ENCODE measurements at regions not wholly inside any gene's neighbourhood (a gene's known extent, or its start where the extent isn't known, plus 50 kb on each side); places are given as distances from the start of the nearest gene placed in this dataset.
A peak's percentile ranks its signal among the peaks of the same experiment; 100 is the strongest.

- peak in 1 of 2 experiments; percentile 35 for DNase-seq (ENCODE audit: low spot score in 2 of 2, unreplicated experiment in 2 of 2)
- H3K9me3 Mint-ChIP-seq: no peaks in the 10 kb centered on the region
- peaks cover 16% of the 10 kb centered on the region for H3K27me3 Mint-ChIP-seq (ENCODE audit: low read depth)
- H3K4me1 Mint-ChIP-seq: peaks cover 13% of the 10 kb centered on the region
- TF ChIP-seq CTCF (IDR thresholded peaks at IDR 0.05; ENCODE audit: unreplicated experiment): no peak
- H3K27ac Mint-ChIP-seq: no peak overlapping the region
- H3K36me3 Mint-ChIP-seq: no peaks in the 10 kb centered on the region
- no peak overlapping the region for H3K4me3 Mint-ChIP-seq
These were observed 122.2 kb downstream of the ACTL8 start for GRCh38 chr1:17877316-17877715.

GRCh38 chr1:17877896-17878295 is 122.8 kb downstream of the ACTL8 start:
- Mint-ChIP-seq H3K4me3 (no peak overlapping the region), H3K36me3 (no peaks in the 10 kb centered on the region), H3K9me3 (no peaks in the 10 kb centered on the region), H3K27me3 (ENCODE audit: low read depth) (peaks cover 19% of the 10 kb centered on the region), H3K27ac (no peak overlapping the region), H3K4me1 (peaks cover 13% of the 10 kb centered on the region)
- peak in 1 of 2 experiments; percentile 6 for DNase-seq (ENCODE audit: low spot score in 2 of 2, unreplicated experiment in 2 of 2)
- no peak for TF ChIP-seq CTCF (IDR thresholded peaks at IDR 0.05; ENCODE audit: unreplicated experiment)

GRCh38 chr1:17878837-17879236 is 123.7 kb downstream of the ACTL8 start:
- DNase-seq (ENCODE audit: low spot score in 2 of 2, unreplicated experiment in 2 of 2): peak in 1 of 2 experiments; percentile 6

GRCh38 chr1:17880449-17880848 is 125.3 kb downstream of the ACTL8 start:
- Mint-ChIP-seq H3K4me1 (no peaks in the 10 kb centered on the region), H3K9me3 (no peaks in the 10 kb centered on the region), H3K27ac (no peak overlapping the region), H3K4me3 (no peak overlapping the region), H3K36me3 (no peaks in the 10 kb centered on the region), H3K27me3 (ENCODE audit: low read depth) (peaks cover 33% of the 10 kb centered on the region)
- DNase-seq (ENCODE audit: low spot score in 2 of 2, unreplicated experiment in 2 of 2): peak in 1 of 2 experiments; percentile 20
- no peak for TF ChIP-seq CTCF (IDR thresholded peaks at IDR 0.05; ENCODE audit: unreplicated experiment)

More at GRCh38 chr1:17878837-17879236, 123.7 kb downstream of the ACTL8 start:
- H3K4me1 Mint-ChIP-seq: peaks cover 13% of the 10 kb centered on the region
- H3K27ac Mint-ChIP-seq: no peak overlapping the region
- H3K4me3 Mint-ChIP-seq: no peak overlapping the region
- H3K9me3 Mint-ChIP-seq: no peaks in the 10 kb centered on the region
- no peaks in the 10 kb centered on the region for H3K36me3 Mint-ChIP-seq
- no peak for TF ChIP-seq CTCF (IDR thresholded peaks at IDR 0.05; ENCODE audit: unreplicated experiment)
- H3K27me3 Mint-ChIP-seq (ENCODE audit: low read depth): peaks cover 24% of the 10 kb centered on the region

GRCh38 chr1:17881761-17882160 is 126.6 kb downstream of the ACTL8 start:
- DNase-seq (ENCODE audit: low spot score in 2 of 2, unreplicated experiment in 2 of 2): peak in 1 of 2 experiments; percentile 14
- Mint-ChIP-seq H3K27ac (no peak overlapping the region), H3K9me3 (no peaks in the 10 kb centered on the region), H3K4me1 (no peaks in the 10 kb centered on the region), H3K36me3 (no peaks in the 10 kb centered on the region), H3K27me3 (ENCODE audit: low read depth) (peaks cover 36% of the 10 kb centered on the region), H3K4me3 (no peak overlapping the region)
- TF ChIP-seq CTCF (IDR thresholded peaks at IDR 0.05; ENCODE audit: unreplicated experiment): no peak

- H3K27ac Mint-ChIP-seq: no peak overlapping the region
- H3K9me3 Mint-ChIP-seq: no peaks in the 10 kb centered on the region
- no peak overlapping the region for H3K4me3 Mint-ChIP-seq
- H3K4me1 Mint-ChIP-seq: no peaks in the 10 kb centered on the region
- H3K36me3 Mint-ChIP-seq: no peaks in the 10 kb centered on the region
- peaks cover 43% of the 10 kb centered on the region for H3K27me3 Mint-ChIP-seq (ENCODE audit: low read depth)
- no peak for TF ChIP-seq CTCF (IDR thresholded peaks at IDR 0.05; ENCODE audit: unreplicated experiment)
- DNase-seq (ENCODE audit: low spot score in 2 of 2, unreplicated experiment in 2 of 2): peak in 1 of 2 experiments; percentile 13
These were observed 128.0 kb downstream of the ACTL8 start for GRCh38 chr1:17883136-17883535.

All from mesothelial cell of epicardium (in vitro differentiated cells).